ENCODE measurements at regions not wholly inside any gene's neighbourhood (a gene's known extent, or its start where the extent isn't known, plus 50 kb on each side); places are given as distances from the start of the nearest gene placed in this dataset.

- Histone ChIP-seq H3K4me3 (no peak overlapping the region), H4K20me1 (ENCODE audit: control insufficient read depth, insufficient read depth) (no peaks in the 10 kb centered on the region), H3K4me2 (ENCODE audit: control insufficient read depth, insufficient read depth) (no peak overlapping the region), H2AFZ (ENCODE audit: control insufficient read depth, low read depth, low read length) (no peak overlapping the region), H3K9ac (ENCODE audit: control insufficient read depth, insufficient read depth, low read length) (no peak overlapping the region), H3K4me1 (ENCODE audit: control insufficient read depth, insufficient read depth, low read length) (no peaks in the 10 kb centered on the region), H3K79me2 (ENCODE audit: control insufficient read depth, insufficient read depth, low read length) (no peaks in the 10 kb centered on the region), H3K36me3 (ENCODE audit: control insufficient read depth in 2 of 2, insufficient read depth in 2 of 2, low read length in 1 of 2) (no peaks in the 10 kb centered on the region), H3K9me3 (replicated peaks; ENCODE audit: control insufficient read depth, insufficient read depth, low read length) (no peaks in the 10 kb centered on the region), H3K27ac (ENCODE audit: control insufficient read depth, insufficient read depth) (no peak overlapping the region), H3K27me3 (replicated peaks in 1 of 2; ENCODE audit: control insufficient read depth in 2 of 2, insufficient read depth in 2 of 2, low read length in 1 of 2) (no peaks in the 10 kb centered on the region)
- no peak for DNase-seq (ENCODE audit: low read depth, low spot score)
- no peak for ATAC-seq
- CTCF ChIA-PET: no interaction called here
- BruUV-seq (replicated peaks): no TSS peak
- in situ Hi-C loops (cut with MboI): no loop called here
- SMC1A ChIA-PET (ENCODE audit: uncharacterized antibody, unreplicated experiment): no interaction called here
- intact Hi-C loops (cut with micrococcal nuclease; ENCODE audit: unreplicated experiment): no loop called here
- no peak for FAIRE-seq
- POLR2A ChIA-PET: no interaction called here
- TF ChIP-seq PML (IDR thresholded peaks at IDR 0.05; ENCODE audit: low read length): no peak
- TF ChIP-seq CUX1 (IDR thresholded peaks at IDR 0.05; ENCODE audit: insufficient replicate concordance, low read depth, low read length): no peak
- TF ChIP-seq MEF2B (IDR thresholded peaks at IDR 0.05; ENCODE audit: partially characterized antibody, poor library complexity, severe bottlenecking): no peak
- no peak for TF ChIP-seq TARDBP (IDR thresholded peaks at IDR 0.05; ENCODE audit: borderline replicate concordance)
- TF ChIP-seq STAT1 (conservative IDR thresholded peaks at IDR 0.05): no peak
- no peak for TF ChIP-seq ZNF207 (IDR thresholded peaks at IDR 0.05; ENCODE audit: borderline replicate concordance)
- no peak for TF ChIP-seq USF2 (IDR thresholded peaks at IDR 0.05; ENCODE audit: borderline replicate concordance, low read depth, low read length)
- TF ChIP-seq RELB (IDR thresholded peaks at IDR 0.05; ENCODE audit: low read depth): no peak
- no peak for TF ChIP-seq ZNF622 (IDR thresholded peaks at IDR 0.05)
- TF ChIP-seq MTA2 (IDR thresholded peaks at IDR 0.05; ENCODE audit: low read depth): no peak
- no peak for TF ChIP-seq CHD1 (IDR thresholded peaks at IDR 0.05; ENCODE audit: low read depth, low read length)
- TF ChIP-seq ZBED1 (IDR thresholded peaks at IDR 0.05; ENCODE audit: borderline replicate concordance): no peak
- TF ChIP-seq POU2F2 (IDR thresholded peaks at IDR 0.05; ENCODE audit: borderline replicate concordance, low read depth, low read length): no peak
- no peak for TF ChIP-seq RUNX3 (IDR thresholded peaks at IDR 0.05; ENCODE audit: low read length)
- no peak for TF ChIP-seq IKZF1 (conservative IDR thresholded peaks at IDR 0.05)
- TF ChIP-seq SMAD1 (IDR thresholded peaks at IDR 0.05; ENCODE audit: low read depth, partially characterized antibody): no peak
- RAD21 ChIA-PET (ENCODE audit: unreplicated experiment): no interaction called here
These were observed 82.8 kb upstream of the ST6GALNAC5 start for GRCh38 chr1:76784502-76784901.

All from GM12878 (cell line).